T-helper 1 cell (primary cell): ENCODE measurements at regions not wholly inside any gene's neighbourhood (a gene's known extent, or its start where the extent isn't known, plus 50 kb on each side); places are given as distances from the start of the nearest gene placed in this dataset.
"Not testable (repeated sequence)": the region's sequence is repeated elsewhere in the genome, so short reads cannot be mapped to it uniquely, and the experiment has no call there.

Experiments used
- DNase-seq, 5 donors: peaks; one replicate each; pipeline ENCODE4 v3.0.0-alpha.2; 2012 to 2020

DNA sequence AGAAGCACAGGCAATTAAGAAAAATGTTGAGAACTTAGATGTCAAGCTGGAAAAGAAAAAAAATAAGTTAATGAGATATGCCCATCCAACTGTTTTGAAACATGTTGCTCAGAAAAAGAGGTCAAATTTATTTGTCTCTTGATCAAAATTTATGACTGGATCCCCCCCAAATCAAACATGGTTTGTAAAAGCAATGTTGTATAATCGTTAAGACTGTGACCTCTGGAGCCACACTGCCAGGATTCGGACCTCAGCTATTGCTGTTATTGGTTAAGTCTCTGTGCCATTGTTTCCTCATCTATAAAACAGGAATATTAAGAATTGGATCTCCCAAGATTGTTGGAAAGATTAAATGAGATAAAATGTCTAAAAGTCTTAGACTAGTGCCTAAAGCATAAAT, 51.9 kb upstream of the LRRK2 start:
- DNase-seq, result no peak

GRCh38 chr12:40171501-40171900, 53.3 kb upstream of the LRRK2 start:
- no peak for DNase-seq

DNA sequence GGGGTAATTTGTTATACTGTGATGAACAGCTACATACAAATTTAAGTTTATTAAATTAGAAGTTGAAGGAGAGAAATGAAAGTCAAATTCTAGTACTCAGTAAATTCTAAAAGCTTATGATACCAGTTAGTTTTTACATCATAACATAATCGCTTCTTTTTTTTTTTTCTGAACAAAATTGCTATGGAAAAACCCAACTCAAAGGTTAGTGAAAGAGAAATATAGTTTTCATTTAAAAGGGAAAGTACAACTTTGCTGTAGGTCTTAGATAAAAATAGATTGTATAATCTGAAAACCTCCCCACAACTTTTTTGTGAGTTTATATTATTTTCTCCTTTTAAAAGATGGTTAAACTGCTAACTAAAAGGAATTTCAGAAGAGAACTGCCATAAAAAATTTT, 53.7 kb upstream of the LRRK2 start:
- DNase-seq, result no peak

- no peak for DNase-seq
Observed at GRCh38 chr12:40170593-40170992, 54.2 kb upstream of the LRRK2 start.

DNA sequence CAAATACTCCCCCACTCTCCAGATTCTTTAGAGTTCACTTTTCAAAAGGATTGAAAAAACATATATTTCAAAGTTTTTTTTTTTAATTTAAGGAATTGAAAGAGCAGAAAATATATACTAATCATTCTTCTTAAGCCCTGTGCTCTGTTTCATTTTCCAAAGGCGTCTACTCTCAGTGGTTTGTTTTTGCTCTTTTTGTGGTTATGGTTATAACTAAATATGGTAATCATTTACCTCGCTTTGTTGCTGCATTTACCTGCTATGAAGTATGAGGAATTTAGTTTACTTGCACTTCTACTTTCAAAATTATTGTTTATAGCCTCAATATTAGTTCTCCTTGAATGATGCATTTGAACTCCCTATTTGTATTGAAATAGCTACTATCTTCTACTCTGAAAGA, 55.9 kb upstream of the LRRK2 start:
- peak in 1 of 5 donors; percentile 17 for DNase-seq

GRCh38 chr12:40168419-40168818, 56.4 kb upstream of the LRRK2 start:
- not testable (repeated sequence) for DNase-seq

DNA sequence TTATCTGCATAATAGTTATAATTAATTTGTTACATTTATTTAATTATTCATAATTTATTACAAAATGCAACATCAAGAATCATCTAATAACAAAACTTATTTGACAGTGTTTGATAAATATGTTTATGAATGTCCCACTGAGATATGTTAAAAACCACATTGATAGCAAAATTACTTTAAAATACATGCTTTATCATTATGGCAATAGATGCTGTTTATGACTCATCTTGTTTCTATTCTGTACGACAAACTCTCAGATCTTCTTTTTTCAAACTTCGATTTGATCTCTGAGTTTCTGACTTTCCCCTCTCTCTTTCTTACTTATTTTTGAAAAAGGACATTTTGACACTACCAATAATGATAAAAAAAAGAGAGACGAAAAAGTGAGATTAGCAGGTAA, 56.8 kb upstream of the LRRK2 start:
- DNase-seq, result no peak

GRCh38 chr12:40165179-40165578, 59.3 kb upstream of the SLC2A13 start:
- DNase-seq, result no peak

- no peak for DNase-seq
Observed at GRCh38 chr12:40164034-40164433, 58.2 kb upstream of the SLC2A13 start.

DNA sequence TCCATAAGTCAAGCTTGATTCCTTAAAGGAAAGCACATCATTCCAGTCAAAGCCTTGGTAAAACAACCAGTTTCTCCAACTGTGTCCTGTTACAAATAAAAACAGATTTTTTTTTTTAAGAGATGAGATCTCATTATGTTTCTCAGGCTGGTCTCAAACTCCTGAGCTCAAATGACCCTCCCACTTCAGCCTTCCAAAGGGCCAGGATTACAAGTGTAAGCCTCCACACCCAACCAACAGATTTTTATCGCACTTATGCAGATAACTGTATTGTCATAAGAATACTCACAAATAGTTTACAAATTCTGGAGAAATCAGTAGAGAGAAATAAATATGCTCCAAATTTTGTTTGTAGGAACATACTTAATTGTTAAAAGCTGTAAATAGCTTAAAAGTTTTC, 56.2 kb upstream of the SLC2A13 start:
- DNase-seq, result no peak

GRCh38 chr12:40158592-40159111, 52.8 kb upstream of the SLC2A13 start:
- DNase-seq, result no peak

DNA sequence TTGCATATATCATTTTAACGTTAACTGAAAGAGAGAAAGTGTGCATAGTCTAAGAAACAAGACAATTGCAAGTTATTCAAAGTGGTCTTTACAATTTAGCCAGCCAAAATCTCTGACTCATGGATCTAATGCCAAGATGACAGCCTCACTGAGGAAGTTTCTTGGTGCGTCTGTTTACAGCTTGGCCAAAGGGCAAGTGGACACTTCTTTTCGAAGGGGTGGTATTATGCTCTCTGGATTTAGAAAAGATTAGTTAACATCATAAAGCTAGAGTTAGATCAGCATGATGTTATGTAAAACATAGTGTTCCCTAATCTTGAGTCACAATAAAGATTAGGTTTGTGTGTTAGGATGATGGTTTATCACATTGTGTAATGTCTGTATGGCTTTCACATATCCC, 51.5 kb upstream of the SLC2A13 start:
- no peak for DNase-seq

- no peak for DNase-seq
Observed at GRCh38 chr12:40156021-40156764, 50.3 kb upstream of the SLC2A13 start.
